NCI-H2081 (cell line): ENCODE measurements at regions not wholly inside any gene's neighbourhood (a gene's known extent, or its start where the extent isn't known, plus 50 kb on each side); places are given as distances from the start of the nearest gene placed in this dataset.

Source experiments
- DNase-seq, 2 experiments: peaks; one replicate each; lab custom pipeline; 2025; lab: John Stamatoyannopoulos, UW

DNA sequence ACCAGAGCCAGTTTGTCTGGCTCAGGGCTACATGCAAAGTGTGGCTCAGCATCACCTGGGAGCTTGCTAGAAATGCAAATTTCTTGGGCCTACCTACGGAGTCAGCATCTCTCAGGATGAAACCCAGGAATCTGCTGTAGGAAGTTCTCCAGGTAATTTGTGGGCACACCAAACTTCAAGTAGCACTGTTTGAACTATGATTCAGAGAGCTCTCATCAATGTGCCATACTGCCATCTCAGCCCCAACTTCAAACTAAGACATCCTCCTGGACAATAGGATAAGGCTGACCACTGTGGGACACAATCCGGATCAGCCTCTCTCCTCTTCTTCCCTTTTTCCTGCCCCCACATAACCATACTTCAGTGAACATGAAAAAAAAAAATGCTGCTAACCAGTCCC lies 374.5 kb downstream of the METTL15 start:
- no peak for DNase-seq

- no peak for DNase-seq
Observed at GRCh38 chr11:28481616-28482480, 373.7 kb downstream of the METTL15 start.

- DNase-seq: no peak
Observed at GRCh38 chr11:28480406-28480805, 372.2 kb downstream of the METTL15 start.

GRCh38 chr11:28476864-28477263 lies 368.7 kb downstream of the METTL15 start:
- DNase-seq: no peak

DNA sequence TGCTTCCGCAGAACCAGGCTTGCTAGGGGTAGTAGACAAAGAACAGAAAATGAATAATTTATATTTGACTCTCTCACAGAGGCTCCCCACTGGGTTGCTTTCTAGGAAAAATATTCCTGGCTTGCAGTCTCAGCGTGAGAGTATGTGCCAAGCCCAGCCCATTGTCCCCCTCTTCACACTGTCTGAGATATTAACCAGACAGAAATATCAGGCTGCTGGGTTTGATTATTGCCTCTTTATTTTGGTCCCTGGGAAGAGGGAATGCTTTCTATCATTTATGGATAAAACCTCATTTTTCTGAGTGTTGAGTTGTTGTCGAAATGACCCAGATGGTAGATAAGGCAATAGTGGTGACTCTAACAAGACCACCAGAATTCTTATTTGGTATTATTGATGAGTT lies 367.9 kb downstream of the METTL15 start:
- DNase-seq: peak; percentile 42 to 62

DNA sequence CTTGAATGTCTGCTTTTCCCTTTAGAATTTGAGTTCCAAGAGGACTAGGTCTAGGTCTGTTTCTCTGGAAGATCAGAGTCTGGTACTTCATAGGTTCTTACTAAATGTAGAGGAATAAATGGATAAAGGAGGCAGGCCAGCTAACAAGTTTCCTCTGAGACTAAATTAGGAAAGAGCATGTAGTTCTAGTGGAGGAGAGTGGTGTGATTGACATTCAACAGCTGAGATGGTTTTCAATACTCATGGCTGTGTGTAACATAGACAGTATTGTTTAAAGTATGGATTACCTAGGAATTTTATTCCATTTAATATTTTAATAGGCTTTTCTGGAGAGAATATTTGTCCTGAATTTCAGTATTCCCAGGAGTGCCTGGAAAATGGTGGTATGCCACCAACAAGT lies 364.7 kb downstream of the METTL15 start:
- no peak for DNase-seq

- DNase-seq: no peak
Observed at GRCh38 chr11:28471537-28471936, 363.3 kb downstream of the METTL15 start.

GRCh38 chr11:28470180-28470579 lies 362.0 kb downstream of the METTL15 start:
- DNase-seq: no peak

- DNase-seq: no peak
Observed at GRCh38 chr11:28466506-28466905, 358.3 kb downstream of the METTL15 start.

- no peak for DNase-seq
Observed at GRCh38 chr11:28464252-28464867, 356.2 kb downstream of the METTL15 start.

GRCh38 chr11:28463826-28464225 lies 355.6 kb downstream of the METTL15 start:
- no peak for DNase-seq

DNA sequence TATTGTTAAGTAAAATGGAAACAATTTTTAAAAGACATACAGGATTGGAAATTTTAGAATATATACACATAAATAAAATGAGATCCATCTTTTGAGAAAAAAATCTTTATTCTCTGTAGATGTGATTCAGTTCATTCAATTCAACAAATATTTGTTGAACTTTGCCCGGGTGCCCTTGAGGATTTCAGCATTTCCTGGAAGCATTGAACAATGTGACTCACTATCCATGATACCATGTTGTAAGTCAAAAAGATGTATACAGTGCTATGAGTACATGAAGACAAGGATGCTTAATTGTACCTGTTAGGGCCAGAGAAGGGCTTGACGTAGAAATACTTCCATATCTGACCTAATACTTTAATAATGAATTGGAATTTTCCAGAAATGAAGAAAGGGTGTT lies 353.7 kb downstream of the METTL15 start:
- DNase-seq: no peak

GRCh38 chr11:28461338-28461737 lies 353.1 kb downstream of the METTL15 start:
- DNase-seq: no peak

GRCh38 chr11:28460348-28460747 lies 352.2 kb downstream of the METTL15 start:
- no peak for DNase-seq

GRCh38 chr11:28459912-28460311 lies 351.7 kb downstream of the METTL15 start:
- no peak for DNase-seq

DNA sequence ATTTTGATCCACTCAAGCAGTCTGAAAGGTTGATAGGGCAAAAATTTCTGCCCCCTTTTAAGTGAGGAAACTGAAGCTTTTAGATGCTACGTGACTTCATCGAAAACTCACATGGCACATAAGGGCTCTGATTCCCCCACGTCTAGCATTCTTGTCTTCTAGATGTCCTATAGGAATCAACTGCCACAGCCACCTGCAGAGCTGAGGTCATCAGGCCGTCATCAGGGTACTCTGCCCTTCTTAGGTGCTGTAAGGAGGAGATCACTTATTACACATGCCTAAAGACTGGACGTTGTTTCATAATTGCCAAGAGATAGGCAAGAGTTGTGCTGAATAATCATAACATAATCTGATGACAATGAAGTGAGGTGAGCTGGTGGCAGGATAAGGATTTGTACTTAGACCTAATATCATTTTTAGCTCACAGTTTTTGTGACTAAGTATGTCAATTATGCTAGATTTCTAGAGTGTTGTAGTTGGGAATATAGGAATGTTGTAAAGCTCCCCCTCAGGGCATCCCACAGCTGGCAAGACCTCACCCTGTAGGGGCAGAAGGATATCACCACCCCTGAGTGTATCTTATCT lies 349.4 kb downstream of the METTL15 start:
- DNase-seq: no peak

DNA sequence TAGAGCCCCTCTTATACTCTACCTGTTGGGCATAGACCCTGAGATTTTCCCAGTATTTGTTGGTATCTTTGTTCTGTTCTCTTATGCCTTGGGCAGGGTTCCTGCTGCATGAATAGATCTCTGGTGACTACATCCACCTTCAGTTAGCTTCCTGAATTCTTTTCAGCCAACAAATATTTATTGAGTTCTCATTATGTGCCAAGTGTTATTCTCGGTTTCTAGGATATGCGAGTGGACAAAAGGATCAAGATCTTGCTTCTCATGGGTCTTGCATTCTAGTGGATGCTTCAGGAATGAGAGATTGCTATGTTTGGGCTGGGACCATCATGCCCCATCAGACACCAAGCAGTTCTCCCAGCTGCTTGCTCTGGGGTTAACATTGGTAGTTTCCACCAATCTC lies 340.0 kb downstream of the METTL15 start:
- no peak for DNase-seq

DNA sequence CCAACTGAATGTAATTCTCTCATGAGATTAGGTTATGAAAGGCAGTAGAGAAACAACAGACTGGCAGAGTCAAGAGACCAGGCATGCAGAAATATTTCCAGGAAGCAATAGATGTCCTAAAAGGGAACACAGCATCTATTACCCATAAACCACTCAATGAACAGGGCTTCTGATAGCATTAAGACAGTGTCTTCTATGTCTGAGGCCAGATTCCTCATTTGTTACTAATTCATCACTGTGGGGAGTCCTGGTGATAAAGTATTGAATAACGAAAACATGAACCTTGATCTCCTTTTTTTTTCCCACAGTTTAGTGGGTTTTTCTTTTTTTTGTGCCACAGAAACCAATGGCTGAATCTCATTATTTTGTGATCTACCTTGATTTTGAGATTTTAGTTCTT lies 339.0 kb downstream of the METTL15 start:
- DNase-seq: no peak

- DNase-seq: no peak
Observed at GRCh38 chr11:28442131-28442530, 333.9 kb downstream of the METTL15 start.

- DNase-seq: no peak
Observed at GRCh38 chr11:28439403-28439802, 331.2 kb downstream of the METTL15 start.

GRCh38 chr11:28420099-28420498 lies 311.9 kb downstream of the METTL15 start:
- no peak for DNase-seq

DNA sequence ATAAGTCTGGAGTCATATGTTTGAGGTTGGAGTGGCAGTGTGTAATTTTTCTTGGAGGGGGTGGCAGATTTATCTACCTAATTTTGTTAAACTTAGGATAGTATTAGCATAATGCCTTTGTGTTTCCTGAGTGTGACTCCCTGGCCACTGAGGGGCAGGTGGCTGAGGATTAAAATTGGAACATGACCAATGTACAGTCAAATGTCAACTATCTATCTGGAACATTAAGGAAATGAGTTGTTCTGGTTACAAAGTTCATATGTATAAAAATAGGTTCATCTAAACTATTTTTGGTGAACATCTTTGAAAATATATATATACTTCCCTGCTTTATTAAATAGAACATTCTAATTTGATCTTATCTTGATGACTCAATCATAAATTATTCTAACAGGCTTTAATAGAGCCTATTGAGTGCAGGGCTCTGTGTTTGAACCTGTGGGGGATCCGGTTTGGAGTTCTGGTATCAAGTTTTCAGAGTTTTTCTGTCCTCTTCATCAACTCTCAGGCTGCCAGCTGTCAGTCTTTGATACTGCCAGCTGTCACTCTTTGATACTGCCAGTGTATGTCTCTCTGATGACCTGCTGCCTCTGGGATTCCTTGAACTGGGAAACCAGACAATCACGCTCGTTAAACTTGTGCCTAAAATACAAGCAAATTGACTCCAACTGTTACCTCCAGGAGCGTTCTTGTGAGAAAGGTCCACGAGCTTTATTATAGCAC lies 309.6 kb downstream of the METTL15 start:
- DNase-seq: no peak

GRCh38 chr11:28412029-28412428 lies 303.8 kb downstream of the METTL15 start:
- no peak for DNase-seq
